Nephron (organoid): ENCODE measurements at regions not wholly inside any gene's neighbourhood (a gene's known extent, or its start where the extent isn't known, plus 50 kb on each side); places are given as distances from the start of the nearest gene placed in this dataset.

Experiments
- H3K27ac Mint-ChIP-seq, 3 experiments: 2 replicates each; pipeline ENCODE4 v1.8.0; 2020; ENCODE audit warnings: mixed read lengths in 3 of 3, mild to moderate bottlenecking in 2 of 3, moderate library complexity in 1 of 3
- H3K27me3 Mint-ChIP-seq: 2 replicates; pipeline ENCODE4 v1.8.0; 2021; ENCODE audit warnings: low read depth, mild to moderate bottlenecking, moderate library complexity, mixed read lengths
- H3K36me3 Mint-ChIP-seq: 2 replicates; pipeline ENCODE4 v1.8.0; 2020; ENCODE audit warnings: low read depth, mixed read lengths
- H3K4me1 Mint-ChIP-seq: 2 replicates; pipeline ENCODE4 v1.8.0; 2020; ENCODE audit warnings: mixed read lengths
- H3K4me3 Mint-ChIP-seq, 3 experiments: 2 replicates each; pipeline ENCODE4 v1.8.0; 2020; ENCODE audit warnings: mild to moderate bottlenecking in 3 of 3, mixed read lengths in 3 of 3, moderate library complexity in 2 of 3
- H3K9me3 Mint-ChIP-seq: 2 replicates; pipeline ENCODE4 v1.8.0; 2020; ENCODE audit warnings: mixed read lengths
- CTCF ChIP-seq, 3 experiments: fragments of 200-600 bp; sonication (generic); IDR thresholded peaks; one replicate each; pipeline ENCODE4 v1.5.0; 2021; ENCODE audit warnings: antibody characterized with exemption in 3 of 3; ENCODE audit not compliant: unreplicated experiment in 3 of 3

- no peak for TF ChIP-seq CTCF (IDR thresholded peaks at IDR 0.05; ENCODE audit: unreplicated experiment in 3 of 3)
- Mint-ChIP-seq H3K27me3 (peaks cover 21% of the 10 kb centered on the region), H3K4me1 (no peaks in the 10 kb centered on the region), H3K27ac (no peak overlapping the region), H3K36me3 (no peaks in the 10 kb centered on the region), H3K4me3 (no peak overlapping the region), H3K9me3 (peaks cover 3% of the 10 kb centered on the region)
Measured at GRCh38 chr14:97401714-97402113, 604.5 kb downstream of the VRK1 start.

- Mint-ChIP-seq H3K27ac (no peak overlapping the region), H3K27me3 (peaks cover 21% of the 10 kb centered on the region), H3K9me3 (peaks cover 3% of the 10 kb centered on the region), H3K4me1 (no peaks in the 10 kb centered on the region), H3K36me3 (no peaks in the 10 kb centered on the region), H3K4me3 (no peak overlapping the region)
- TF ChIP-seq CTCF (IDR thresholded peaks at IDR 0.05; ENCODE audit: unreplicated experiment in 3 of 3): no peak
Measured at GRCh38 chr14:97402279-97402678, 605.1 kb downstream of the VRK1 start.

GRCh38 chr14:97407701-97408407 lies 610.7 kb downstream of the VRK1 start:
- peaks cover 5% of the 10 kb centered on the region for H3K4me1 Mint-ChIP-seq
- H3K9me3 Mint-ChIP-seq: no peaks in the 10 kb centered on the region
- peaks cover 29% of the 10 kb centered on the region for H3K27me3 Mint-ChIP-seq
- no peak overlapping the region for H3K27ac Mint-ChIP-seq
- no peak for TF ChIP-seq CTCF (IDR thresholded peaks at IDR 0.05; ENCODE audit: unreplicated experiment in 3 of 3)
- H3K36me3 Mint-ChIP-seq: no peaks in the 10 kb centered on the region
- H3K4me3 Mint-ChIP-seq: no peak overlapping the region

- Mint-ChIP-seq H3K36me3 (no peaks in the 10 kb centered on the region), H3K4me1 (peaks cover 5% of the 10 kb centered on the region), H3K9me3 (no peaks in the 10 kb centered on the region), H3K27me3 (peaks cover 28% of the 10 kb centered on the region), H3K4me3 (no peak overlapping the region), H3K27ac (no peak overlapping the region)
- no peak for TF ChIP-seq CTCF (IDR thresholded peaks at IDR 0.05; ENCODE audit: unreplicated experiment in 3 of 3)
Measured at GRCh38 chr14:97408503-97408902, 611.3 kb downstream of the VRK1 start.

GRCh38 chr14:97408937-97409815 lies 612.0 kb downstream of the VRK1 start:
- no peaks in the 10 kb centered on the region for H3K9me3 Mint-ChIP-seq
- no peak overlapping the region for H3K4me3 Mint-ChIP-seq

More at GRCh38 chr14:97408937-97409815, 612.0 kb downstream of the VRK1 start:
- Mint-ChIP-seq H3K27ac (no peak overlapping the region), H3K36me3 (no peaks in the 10 kb centered on the region), H3K27me3 (peaks cover 25% of the 10 kb centered on the region), H3K4me1 (peaks cover 9% of the 10 kb centered on the region)
- TF ChIP-seq CTCF (IDR thresholded peaks at IDR 0.05; ENCODE audit: unreplicated experiment in 3 of 3): no peak
